ENCODE measurements at regions not wholly inside any gene's neighbourhood (a gene's known extent, or its start where the extent isn't known, plus 50 kb on each side); places are given as distances from the start of the nearest gene placed in this dataset.
A peak's percentile ranks its signal among the peaks of the same experiment; 100 is the strongest.
"Not testable (repeated sequence)": the region's sequence is repeated elsewhere in the genome, so short reads cannot be mapped to it uniquely, and the experiment has no call there.

GRCh38 chr9:82763656-82764055 lies 299.3 kb downstream of the RASEF start:
- intact Hi-C loops (cut with DNase I) = no loop called here
- 28 to 41% methylated on average over 3 of the region's 3 CpGs for WGBS, 2 donors
- no peak for TF ChIP-seq CTCF (IDR thresholded peaks at IDR 0.05)
- TF ChIP-seq POLR2A (IDR thresholded peaks at IDR 0.05) = no peak
- H3K4me1 ChIP-seq = no peaks in the 10 kb centered on the region
- H3K27me3 ChIP-seq = no peaks in the 10 kb centered on the region
- no peak overlapping the region for H3K27ac ChIP-seq
- no peak for DNase-seq
- H3K9me3 ChIP-seq = no peaks in the 10 kb centered on the region
- no peaks in the 10 kb centered on the region for H3K36me3 ChIP-seq
- no peak overlapping the region for H3K4me3 ChIP-seq

- Histone ChIP-seq H3K9me3 (no peaks in the 10 kb centered on the region), H3K4me1 (no peaks in the 10 kb centered on the region), H3K27ac (no peak overlapping the region), H3K36me3 (no peaks in the 10 kb centered on the region), H3K27me3 (no peaks in the 10 kb centered on the region), H3K4me3 (no peak overlapping the region)
- WGBS, 2 donors = 50 to 61% methylated on average over 5 of the region's 5 CpGs
- intact Hi-C loops (cut with DNase I) = no loop called here
- no peak for TF ChIP-seq POLR2A (IDR thresholded peaks at IDR 0.05)
- no peak for TF ChIP-seq CTCF (IDR thresholded peaks at IDR 0.05)
- DNase-seq = no peak
These were observed 298.8 kb downstream of the RASEF start for GRCh38 chr9:82764061-82764668.

GRCh38 chr9:82774707-82775231 lies 288.2 kb downstream of the RASEF start:
- peak overlapping the region in 2 of 4 donors; percentile 16 to 27 for H3K4me3 ChIP-seq
- intact Hi-C loops (cut with DNase I); DNase-seq; H3K27ac ChIP-seq; H3K4me1 ChIP-seq; H3K36me3 ChIP-seq; H3K9me3 ChIP-seq; H3K27me3 ChIP-seq: not testable (repeated sequence)
- 93 to 94% methylated on average over 2 to 12 of the region's 20 CpGs for WGBS, 2 donors

- Histone ChIP-seq H3K27ac (no peak overlapping the region), H3K27me3 (no peaks in the 10 kb centered on the region), H3K36me3 (no peaks in the 10 kb centered on the region), H3K9me3 (no peaks in the 10 kb centered on the region), H3K4me3 (no peak overlapping the region), H3K4me1 (no peaks in the 10 kb centered on the region)
- intact Hi-C loops (cut with DNase I) = no loop called here
- no peak for DNase-seq
- TF ChIP-seq POLR2A (IDR thresholded peaks at IDR 0.05) (no peak), CTCF (IDR thresholded peaks at IDR 0.05) (no peak)
These were observed 286.4 kb downstream of the RASEF start for GRCh38 chr9:82776508-82776907.

GRCh38 chr9:82777366-82777765 lies 285.6 kb downstream of the RASEF start:
- TF ChIP-seq POLR2A (IDR thresholded peaks at IDR 0.05) (no peak), CTCF (IDR thresholded peaks at IDR 0.05) (no peak)
- H3K4me3 ChIP-seq = no peak overlapping the region
- H3K27me3 ChIP-seq = no peaks in the 10 kb centered on the region
- intact Hi-C loops (cut with DNase I) = no loop called here
- no peak for DNase-seq
- H3K36me3 ChIP-seq = no peaks in the 10 kb centered on the region
- 44 to 72% methylated on average over 2 to 3 of the region's 3 CpGs for WGBS, 2 donors
- no peak overlapping the region for H3K27ac ChIP-seq
- no peaks in the 10 kb centered on the region for H3K4me1 ChIP-seq
- no peaks in the 10 kb centered on the region for H3K9me3 ChIP-seq

- H3K4me3 ChIP-seq; intact Hi-C loops (cut with DNase I); DNase-seq; H3K27ac ChIP-seq; H3K36me3 ChIP-seq; H3K27me3 ChIP-seq; H3K9me3 ChIP-seq; H3K4me1 ChIP-seq: not testable (repeated sequence)
- whole genome bisulfite sequencing, 2 donors = 82% methylated on average over 4 of the region's 4 CpGs
These were observed 284.0 kb downstream of the RASEF start for GRCh38 chr9:82778923-82779322.

Measured in esophagus squamous epithelium (tissue), 5 donors.